MM.1S (cell line): ENCODE measurements at regions not wholly inside any gene's neighbourhood (a gene's known extent, or its start where the extent isn't known, plus 50 kb on each side); places are given as distances from the start of the nearest gene placed in this dataset.

Source experiments
- DNase-seq: peaks from one replicate; pipeline ENCODE4 v3.0.0-alpha.2; 2015
- H2AFZ ChIP-seq: fragments of 300-600 bp; sonication (generic); 2 replicates; pipeline ENCODE4 v1.6.0; 2016; ENCODE audit warnings: antibody characterized with exemption, low read length
- H3F3A ChIP-seq: fragments of 300-600 bp; sonication (generic); 2 replicates; pipeline ENCODE4 v1.6.1; 2016; ENCODE audit warnings: mild to moderate bottlenecking, antibody characterized with exemption, low read length, moderate library complexity, mixed read lengths; ENCODE audit not compliant: insufficient read depth
- H3K27ac ChIP-seq: fragments of 300-600 bp; sonication (generic); 2 replicates; pipeline ENCODE4 v1.5.1; 2016; ENCODE audit warnings: mild to moderate bottlenecking, low read length
- H3K27me3 ChIP-seq: fragments of 300-600 bp; sonication (generic); replicated peaks from 2 replicates; pipeline ENCODE4 v1.6.0; 2016; ENCODE audit warnings: low read length; ENCODE audit not compliant: insufficient read depth
- H3K36me3 ChIP-seq: fragments of 300-600 bp; sonication (generic); replicated peaks from 2 replicates; pipeline ENCODE4 v1.6.1; 2016; ENCODE audit warnings: mild to moderate bottlenecking, low read length, mixed read lengths; ENCODE audit not compliant: insufficient read depth
- H3K4me1 ChIP-seq: fragments of 300-600 bp; sonication (generic); 2 replicates; pipeline ENCODE4 v1.6.1; 2016; ENCODE audit warnings: low read length, mixed read lengths
- H3K4me2 ChIP-seq: fragments of 300-600 bp; sonication (generic); 2 replicates; pipeline ENCODE4 v1.6.0; 2016; ENCODE audit warnings: low read depth, low read length
- H3K4me3 ChIP-seq: fragments of 300-600 bp; sonication (generic); 2 replicates; pipeline ENCODE4 v1.5.1; 2016; ENCODE audit warnings: low read length, mixed read lengths
- H3K79me2 ChIP-seq: fragments of 300-600 bp; sonication (generic); 2 replicates; pipeline ENCODE4 v1.6.1; 2016; ENCODE audit warnings: mixed run types, low read length, mixed read lengths
- H3K9ac ChIP-seq: fragments of 300-600 bp; sonication (generic); 2 replicates; pipeline ENCODE4 v1.6.1; 2016; ENCODE audit warnings: low read length, mixed read lengths
- H3K9me2 ChIP-seq: fragments of 300-600 bp; sonication (generic); replicated peaks from 2 replicates; pipeline ENCODE4 v1.6.1; 2016; ENCODE audit warnings: mild to moderate bottlenecking, low read length, mixed read lengths; ENCODE audit not compliant: insufficient read depth
- H3K9me3 ChIP-seq: fragments of 300-600 bp; sonication (generic); replicated peaks from 2 replicates; pipeline ENCODE4 v1.6.1; 2016; ENCODE audit warnings: mild to moderate bottlenecking, low read length, mixed read lengths; ENCODE audit not compliant: insufficient read depth
- H4K20me1 ChIP-seq: fragments of 300-600 bp; sonication (generic); 2 replicates; pipeline ENCODE4 v1.6.1; 2016; ENCODE audit warnings: mild to moderate bottlenecking, low read length, moderate library complexity, mixed read lengths; ENCODE audit not compliant: insufficient read depth
- CTCF ChIP-seq: fragments of 300-600 bp; sonication (generic); IDR thresholded peaks from 2 replicates; pipeline ENCODE4 v1.5.1; 2016; ENCODE audit warnings: antibody characterized with exemption, low read length, mixed read lengths
- EZH2 ChIP-seq: fragments of 300-600 bp; sonication (generic); optimal IDR thresholded peaks from 2 replicates; pipeline ENCODE3; 2017; ENCODE audit warnings: low read depth, mild to moderate bottlenecking, antibody characterized with exemption, low read length, mixed read lengths
- EZH2phosphoT487 ChIP-seq: fragments of 300-600 bp; sonication (generic); IDR thresholded peaks from 2 replicates; pipeline ENCODE4 v1.6.1; 2018; ENCODE audit warnings: antibody characterized with exemption, low read length

- Histone ChIP-seq H3K79me2 (no peaks in the 10 kb centered on the region), H3K9me3 (no peaks in the 10 kb centered on the region), H3K4me2 (no peak overlapping the region), H3K36me3 (no peaks in the 10 kb centered on the region), H4K20me1 (no peaks in the 10 kb centered on the region), H3K27ac (no peak overlapping the region), H3K27me3 (no peaks in the 10 kb centered on the region), H2AFZ (no peak overlapping the region), H3K9me2 (no peaks in the 10 kb centered on the region), H3K4me1 (no peaks in the 10 kb centered on the region), H3K4me3 (no peak overlapping the region), H3F3A (no peaks in the 10 kb centered on the region), H3K9ac (no peak overlapping the region)
- DNase-seq: no peak
- TF ChIP-seq EZH2 (no peak), CTCF (no peak), EZH2phosphoT487 (no peak)
These were observed 134.5 kb upstream of the NAV3 start for GRCh38 chr12:77696183-77696582.

- Histone ChIP-seq H3K4me2 (no peak overlapping the region), H3K4me3 (no peak overlapping the region), H3K9me2 (no peaks in the 10 kb centered on the region), H4K20me1 (no peaks in the 10 kb centered on the region), H3K4me1 (no peaks in the 10 kb centered on the region), H3K79me2 (no peaks in the 10 kb centered on the region), H3K9ac (no peak overlapping the region), H3K27ac (no peak overlapping the region), H2AFZ (no peak overlapping the region), H3K36me3 (no peaks in the 10 kb centered on the region), H3F3A (no peaks in the 10 kb centered on the region), H3K9me3 (no peaks in the 10 kb centered on the region), H3K27me3 (no peaks in the 10 kb centered on the region)
- DNase-seq: no peak
- TF ChIP-seq EZH2phosphoT487 (no peak), CTCF (no peak), EZH2 (no peak)
These were observed 141.1 kb upstream of the NAV3 start for GRCh38 chr12:77689510-77690086.

- no peak for DNase-seq
These were observed 143.4 kb upstream of the NAV3 start for GRCh38 chr12:77687321-77687720.

More at GRCh38 chr12:77687321-77687720, 143.4 kb upstream of the NAV3 start:
- Histone ChIP-seq H3K9me3 (no peaks in the 10 kb centered on the region), H3K4me2 (no peak overlapping the region), H3F3A (no peaks in the 10 kb centered on the region), H3K27ac (no peak overlapping the region), H3K4me3 (no peak overlapping the region), H3K9me2 (no peaks in the 10 kb centered on the region), H4K20me1 (no peaks in the 10 kb centered on the region), H3K9ac (no peak overlapping the region), H2AFZ (no peak overlapping the region), H3K4me1 (no peaks in the 10 kb centered on the region), H3K27me3 (no peaks in the 10 kb centered on the region), H3K36me3 (no peaks in the 10 kb centered on the region), H3K79me2 (no peaks in the 10 kb centered on the region)
- no peak for TF ChIP-seq EZH2phosphoT487
- no peak for TF ChIP-seq CTCF
- TF ChIP-seq EZH2: no peak
